Vagina (tissue), 2 donors: ENCODE measurements at regions not wholly inside any gene's neighbourhood (a gene's known extent, or its start where the extent isn't known, plus 50 kb on each side); places are given as distances from the start of the nearest gene placed in this dataset.
"Not testable (repeated sequence)": the region's sequence is repeated elsewhere in the genome, so short reads cannot be mapped to it uniquely, and the experiment has no call there.

ENCODE experiments used
- DNase-seq, 2 donors: peaks; one replicate each; pipeline ENCODE4 v3.0.0-alpha.2; 2017; ENCODE audit errors: extremely low spot score in 2 of 2
- H3K27ac ChIP-seq: fragments of 200-600 bp; sonication (generic); one replicate; pipeline ENCODE4 v1.5.1; 2019
- H3K27me3 ChIP-seq: fragments of 200-600 bp; sonication (generic); one replicate; pipeline ENCODE4 v1.5.1; 2019
- H3K36me3 ChIP-seq, 2 donors: fragments of 200-600 bp; sonication (generic); one replicate each; pipeline ENCODE4 v1.5.1; 2017 to 2019
- H3K4me1 ChIP-seq: fragments of 200-600 bp; sonication (generic); one replicate; pipeline ENCODE4 v1.5.1; 2019
- H3K4me3 ChIP-seq, 2 donors: fragments of 200-600 bp; sonication (generic); 1 replicate in 1 of 2; 2 replicates in 1 of 2; pipeline ENCODE4 v1.5.1; 2016 to 2019
- H3K9me3 ChIP-seq: fragments of 200-600 bp; sonication (generic); one replicate; pipeline ENCODE4 v1.5.1; 2019
- POLR2A ChIP-seq, 2 donors: fragments of 450-650 bp; IDR thresholded peaks; one replicate each; pipeline ENCODE4 v1.6.1; 2017; ENCODE audit warnings: antibody characterized with exemption in 2 of 2, mild to moderate bottlenecking in 2 of 2, moderate library complexity in 2 of 2
- POLR2AphosphoS5 ChIP-seq, 2 donors: sonication (generic); formaldehyde crosslinking; IDR thresholded peaks; one replicate each; pipeline ENCODE4 v1.9.0; 2017; ENCODE audit warnings: antibody characterized with exemption in 2 of 2, mild to moderate bottlenecking in 2 of 2, low read depth in 1 of 2; ENCODE audit not compliant: insufficient read depth in 1 of 2
- intact Hi-C: fragments of 100-400 bp; cut with DNase I; formaldehyde crosslinking; loops from one replicate; pipeline ENCODE4 v1.15.1; 2023
- TF ChIP-seq, protein P1 (sequence below), 3 experiments: fragments of 450-650 bp in 2 of 3; fragments of 200-600 bp in 1 of 3; sonication (generic) in 1 of 3; IDR thresholded peaks; one replicate each; pipeline ENCODE4 v1.5.1; 2017 to 2019; ENCODE audit warnings: antibody characterized with exemption in 3 of 3, mild to moderate bottlenecking in 2 of 3, moderate library complexity in 2 of 3

DNA sequence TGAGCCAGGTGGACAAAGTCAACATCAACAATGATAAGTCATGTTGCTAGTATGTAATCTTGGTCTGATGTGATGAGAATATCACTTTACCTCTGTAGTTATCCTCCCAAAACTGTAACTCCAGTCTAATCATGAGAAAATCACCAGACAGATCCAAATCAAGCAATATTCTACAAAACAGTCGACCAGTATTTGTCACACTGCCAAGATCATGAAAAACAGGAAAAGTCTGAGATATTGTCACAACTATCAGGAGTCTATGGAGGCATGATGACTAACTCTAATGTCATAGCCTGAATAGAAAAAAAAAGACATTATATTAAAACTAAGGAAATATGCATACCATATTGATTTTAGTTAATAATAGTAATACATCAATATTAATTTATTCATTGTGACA is 1883.3 kb upstream of the CELF4 start:
- TF ChIP-seq POLR2AphosphoS5 (IDR thresholded peaks at IDR 0.05; ENCODE audit: insufficient read depth in 1 of 2, low read depth in 1 of 2): no peak
- no peak for TF ChIP-seq POLR2A (IDR thresholded peaks at IDR 0.05)
- TF ChIP-seq, protein P1, sequence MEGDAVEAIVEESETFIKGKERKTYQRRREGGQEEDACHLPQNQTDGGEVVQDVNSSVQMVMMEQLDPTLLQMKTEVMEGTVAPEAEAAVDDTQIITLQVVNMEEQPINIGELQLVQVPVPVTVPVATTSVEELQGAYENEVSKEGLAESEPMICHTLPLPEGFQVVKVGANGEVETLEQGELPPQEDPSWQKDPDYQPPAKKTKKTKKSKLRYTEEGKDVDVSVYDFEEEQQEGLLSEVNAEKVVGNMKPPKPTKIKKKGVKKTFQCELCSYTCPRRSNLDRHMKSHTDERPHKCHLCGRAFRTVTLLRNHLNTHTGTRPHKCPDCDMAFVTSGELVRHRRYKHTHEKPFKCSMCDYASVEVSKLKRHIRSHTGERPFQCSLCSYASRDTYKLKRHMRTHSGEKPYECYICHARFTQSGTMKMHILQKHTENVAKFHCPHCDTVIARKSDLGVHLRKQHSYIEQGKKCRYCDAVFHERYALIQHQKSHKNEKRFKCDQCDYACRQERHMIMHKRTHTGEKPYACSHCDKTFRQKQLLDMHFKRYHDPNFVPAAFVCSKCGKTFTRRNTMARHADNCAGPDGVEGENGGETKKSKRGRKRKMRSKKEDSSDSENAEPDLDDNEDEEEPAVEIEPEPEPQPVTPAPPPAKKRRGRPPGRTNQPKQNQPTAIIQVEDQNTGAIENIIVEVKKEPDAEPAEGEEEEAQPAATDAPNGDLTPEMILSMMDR (IDR thresholded peaks at IDR 0.05): no peak
- intact Hi-C loops: no loop called here
- Histone ChIP-seq H3K27ac (no peak overlapping the region), H3K4me3 (no peak overlapping the region), H3K36me3 (no peaks in the 10 kb centered on the region), H3K4me1 (peaks cover 10% of the 10 kb centered on the region), H3K27me3 (no peaks in the 10 kb centered on the region), H3K9me3 (no peaks in the 10 kb centered on the region)
- DNase-seq: no peak

DNA sequence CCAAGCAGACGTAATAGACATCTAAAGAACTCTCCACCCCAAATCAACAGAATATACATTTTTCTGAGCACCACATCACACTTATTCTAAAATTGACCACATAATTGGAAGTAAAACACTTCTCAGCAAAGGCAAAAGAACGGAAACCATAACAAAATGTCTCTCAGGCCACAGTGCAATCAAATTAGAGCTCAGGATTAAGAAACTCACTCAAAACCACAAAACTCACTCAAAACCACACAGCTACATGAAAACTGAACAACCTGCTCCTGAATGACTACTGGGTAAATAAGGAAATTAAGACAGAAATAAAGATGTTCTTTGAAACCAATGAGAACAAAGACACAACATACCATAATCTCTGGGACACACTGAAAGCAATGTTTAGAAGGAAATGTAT is 1879.4 kb upstream of the CELF4 start:
- DNase-seq, H3K27ac ChIP-seq, H3K9me3 ChIP-seq, H3K4me3 ChIP-seq, intact Hi-C loops, H3K27me3 ChIP-seq, H3K4me1 ChIP-seq, H3K36me3 ChIP-seq: not testable (repeated sequence)

DNA sequence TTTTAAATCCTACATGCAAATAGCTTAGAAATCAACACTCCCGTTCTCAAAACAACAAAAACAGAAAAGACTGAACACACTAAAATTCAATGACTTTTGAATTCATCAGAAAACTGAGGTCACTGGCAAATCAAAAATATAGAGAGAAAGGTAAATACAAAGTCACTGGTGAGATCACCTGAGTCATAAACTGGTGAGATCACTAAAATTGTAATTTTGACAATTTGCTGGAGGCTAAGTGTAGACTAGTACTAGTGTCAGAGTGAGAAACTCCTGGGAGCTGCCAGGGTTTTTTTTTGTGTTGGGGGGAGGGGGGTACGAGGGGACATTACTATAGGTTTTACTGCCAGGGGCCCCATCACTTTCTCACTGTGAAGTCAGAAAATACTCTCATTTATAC is 1876.0 kb upstream of the CELF4 start:
- Histone ChIP-seq H3K27me3 (no peaks in the 10 kb centered on the region), H3K9me3 (no peaks in the 10 kb centered on the region), H3K4me1 (no peaks in the 10 kb centered on the region), H3K4me3 (no peak overlapping the region), H3K36me3 (no peaks in the 10 kb centered on the region), H3K27ac (no peak overlapping the region)
- TF ChIP-seq, protein P1 (IDR thresholded peaks at IDR 0.05): no peak
- TF ChIP-seq POLR2A (IDR thresholded peaks at IDR 0.05) (no peak), POLR2AphosphoS5 (IDR thresholded peaks at IDR 0.05; ENCODE audit: insufficient read depth in 1 of 2, low read depth in 1 of 2) (no peak)
- intact Hi-C loops: no loop called here
- no peak for DNase-seq

DNA sequence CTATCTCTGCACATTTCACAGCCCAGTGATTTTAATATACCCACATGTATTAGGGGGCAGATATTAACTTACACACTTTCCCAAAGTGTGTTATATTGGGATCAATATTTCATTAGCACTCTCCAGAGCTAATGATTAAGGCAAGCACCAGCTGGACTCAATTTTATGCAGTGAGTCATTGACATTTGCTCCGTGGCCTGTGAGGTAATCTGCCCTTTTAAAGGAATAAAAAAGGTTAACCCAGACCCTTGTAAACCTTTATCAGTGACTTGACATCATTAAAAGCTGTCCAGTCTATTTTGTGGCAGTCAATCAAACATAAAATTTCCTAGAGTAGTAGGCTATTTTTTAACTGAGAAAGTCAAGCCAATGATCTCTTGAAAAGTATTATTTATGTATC is 1870.4 kb upstream of the CELF4 start:
- Histone ChIP-seq H3K4me1 (no peaks in the 10 kb centered on the region), H3K36me3 (no peaks in the 10 kb centered on the region), H3K27ac (no peak overlapping the region), H3K27me3 (no peaks in the 10 kb centered on the region), H3K4me3 (no peak overlapping the region), H3K9me3 (no peaks in the 10 kb centered on the region)
- TF ChIP-seq POLR2A (IDR thresholded peaks at IDR 0.05) (no peak), POLR2AphosphoS5 (IDR thresholded peaks at IDR 0.05; ENCODE audit: insufficient read depth in 1 of 2, low read depth in 1 of 2) (no peak)
- TF ChIP-seq, protein P1 (IDR thresholded peaks at IDR 0.05): no peak
- DNase-seq: no peak
- intact Hi-C loops: no loop called here

DNA sequence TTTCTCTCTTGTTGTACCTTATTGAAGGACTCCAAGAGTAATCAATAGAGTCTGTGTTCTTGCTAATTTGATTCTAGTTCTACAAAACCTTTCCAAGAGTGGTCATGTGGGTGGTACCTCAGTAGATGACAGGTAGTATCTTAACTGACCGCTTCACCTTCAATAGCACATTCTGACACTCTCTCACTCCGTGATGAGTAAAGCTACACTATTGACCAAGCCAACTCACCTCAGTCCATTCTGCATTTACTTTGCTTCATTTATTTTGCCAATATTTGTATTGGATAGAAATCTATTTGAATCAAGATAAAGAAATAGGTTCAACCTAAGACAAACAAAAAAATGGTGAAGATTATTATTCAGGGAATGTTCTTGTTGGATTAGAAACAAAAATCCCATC is 1869.6 kb upstream of the CELF4 start:
- Histone ChIP-seq H3K27me3 (no peaks in the 10 kb centered on the region), H3K36me3 (no peaks in the 10 kb centered on the region), H3K9me3 (no peaks in the 10 kb centered on the region), H3K4me3 (no peak overlapping the region), H3K4me1 (no peaks in the 10 kb centered on the region), H3K27ac (no peak overlapping the region)
- TF ChIP-seq POLR2A (IDR thresholded peaks at IDR 0.05) (no peak), POLR2AphosphoS5 (IDR thresholded peaks at IDR 0.05; ENCODE audit: insufficient read depth in 1 of 2, low read depth in 1 of 2) (no peak)
- TF ChIP-seq, protein P1 (IDR thresholded peaks at IDR 0.05): no peak
- intact Hi-C loops: no loop called here
- no peak for DNase-seq
